Transverse colon (tissue), 4 donors: ENCODE measurements at regions not wholly inside any gene's neighbourhood (a gene's known extent, or its start where the extent isn't known, plus 50 kb on each side); places are given as distances from the start of the nearest gene placed in this dataset.
"Not testable (repeated sequence)": the region's sequence is repeated elsewhere in the genome, so short reads cannot be mapped to it uniquely, and the experiment has no call there.

Source experiments
- DNase-seq: peaks from one replicate; pipeline ENCODE4 v3.0.0-alpha.2; 2019
- H3K27ac ChIP-seq, 4 donors: fragments of 200-600 bp; sonication (generic); 2 replicates each; pipeline ENCODE4 v1.5.1; 2016 to 2018; ENCODE audit warnings: inconsistent platforms in 4 of 4
- H3K27me3 ChIP-seq: fragments of 200-600 bp; sonication (generic); 2 replicates; pipeline ENCODE4 v1.5.1; 2017; ENCODE audit warnings: inconsistent platforms
- H3K36me3 ChIP-seq, 4 donors: fragments of 200-600 bp; sonication (generic); 2 replicates each; pipeline ENCODE4 v1.5.1; 2017 to 2019; ENCODE audit warnings: inconsistent platforms in 4 of 4
- H3K4me1 ChIP-seq, 4 donors: fragments of 200-600 bp; sonication (generic); 2 replicates each; pipeline ENCODE4 v1.5.1; 2017 to 2020; ENCODE audit warnings: inconsistent platforms in 4 of 4
- H3K4me3 ChIP-seq, 4 donors: fragments of 200-600 bp; sonication (generic); 1 replicate in 1 of 4; 2 replicates in 3 of 4; pipeline versions ENCODE4 v1.5.1 to v1.6.1; 2017 to 2019; ENCODE audit warnings: inconsistent platforms in 4 of 4
- H3K9me3 ChIP-seq, 2 donors: fragments of 200-600 bp; sonication (generic); 2 replicates each; pipeline ENCODE4 v1.5.1; 2017 to 2019; ENCODE audit warnings: inconsistent platforms in 2 of 2
- CTCF ChIP-seq, 5 experiments: fragments of 200-600 bp in 3 of 5; fragments of 450-650 bp in 2 of 5; sonication (generic) in 3 of 5; IDR thresholded peaks; 1 replicate in 2 of 5; 2 replicates in 3 of 5; pipeline ENCODE4 v1.5.1; 2016 to 2017; ENCODE audit warnings: antibody characterized with exemption in 5 of 5, inconsistent platforms in 3 of 5, mild to moderate bottlenecking in 2 of 5, moderate library complexity in 1 of 5
- EP300 ChIP-seq: sonication (generic); formaldehyde crosslinking; IDR thresholded peaks from one replicate; pipeline ENCODE4 v1.6.1; 2017; ENCODE audit warnings: antibody characterized with exemption, low read depth
- POLR2A ChIP-seq: fragments of 450-650 bp; IDR thresholded peaks from one replicate; pipeline ENCODE4 v1.6.1; 2016; ENCODE audit warnings: antibody characterized with exemption, mild to moderate bottlenecking, moderate library complexity
- POLR2AphosphoS5 ChIP-seq, 3 donors: sonication (generic); formaldehyde crosslinking; IDR thresholded peaks; one replicate each; pipeline ENCODE4 v1.6.1; 2016; ENCODE audit warnings: antibody characterized with exemption in 3 of 3
- WGBS, 2 donors: methylation state at CpG; one replicate each; pipeline ENCODE4 v1.1.5; 2018; ENCODE audit warnings: low coverage in 1 of 2; 5-methylcytosine and 5-hydroxymethylcytosine counted together
- in situ Hi-C, 4 donors: fragments of 200-750 bp; cut with MboI; loops; one replicate each; pipeline versions ENCODE4 v1.15.0 to v1.15.1; 2017; ENCODE audit warnings: low sequenced_read_pairs in 3 of 4, low pct_ligation_motif_present in 1 of 4, low pct_unique_long_range_greater_than_20kb in 1 of 4
- intact Hi-C: fragments of 100-400 bp; cut with DNase I; formaldehyde crosslinking; loops from one replicate; pipeline ENCODE4 v1.15.1; 2023; ENCODE audit warnings: low total_unique reads

DNA sequence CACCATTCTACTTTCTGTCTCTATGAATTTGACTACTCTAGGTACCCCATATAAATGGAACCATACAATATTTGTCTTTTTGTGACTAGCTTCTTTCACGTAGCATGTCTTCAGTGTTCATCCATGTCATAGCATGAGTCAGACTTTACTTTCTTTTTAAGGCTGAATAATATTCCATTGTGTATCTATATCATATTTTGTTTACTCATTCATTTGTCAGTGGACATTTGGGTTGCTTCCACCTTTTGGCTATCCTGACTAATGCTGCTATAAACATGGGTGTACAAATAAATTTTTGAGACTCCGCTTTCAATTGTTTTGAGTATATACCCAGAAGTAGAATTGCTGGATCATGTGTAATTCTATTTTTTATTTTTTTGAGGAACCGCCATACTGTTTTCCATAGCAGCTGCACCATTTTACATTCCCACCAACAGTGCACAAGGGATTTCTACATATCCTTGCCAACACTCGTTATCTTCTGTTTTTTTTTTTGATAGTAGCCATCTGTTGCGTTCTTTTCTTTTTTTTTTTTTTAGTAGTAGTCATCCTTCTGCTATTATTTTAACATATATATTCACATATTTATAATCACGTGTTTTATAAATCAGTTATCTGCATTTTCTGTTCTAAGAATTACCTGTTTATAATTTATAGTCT lies 158.0 kb upstream of the MED14 start:
- Histone ChIP-seq H3K4me3 (no peak overlapping the region), H3K36me3 (no peaks in the 10 kb centered on the region), H3K27ac (no peak overlapping the region), H3K4me1 (no peaks in the 10 kb centered on the region), H3K9me3 (no peaks in the 10 kb centered on the region), H3K27me3 (no peaks in the 10 kb centered on the region)
- DNase-seq: no peak
- in situ Hi-C loops (loop anchor here in 2 of 4 donors (25.0 kb wide), 1 partner anchor 219 kb away; no protein-coding TSS in a partner anchor), intact Hi-C loops (loop anchor here (10.0 kb wide), 1 partner anchor 1289 kb away; no protein-coding TSS in a partner anchor)
- no peak for TF ChIP-seq CTCF (IDR thresholded peaks at IDR 0.05)
- no peak for TF ChIP-seq EP300
- TF ChIP-seq POLR2A: no peak
- no peak for TF ChIP-seq POLR2AphosphoS5 (IDR thresholded peaks at IDR 0.05)
- 67 to 90% methylated on average over 4 to 6 of the region's 6 CpGs for WGBS, 2 donors

DNA sequence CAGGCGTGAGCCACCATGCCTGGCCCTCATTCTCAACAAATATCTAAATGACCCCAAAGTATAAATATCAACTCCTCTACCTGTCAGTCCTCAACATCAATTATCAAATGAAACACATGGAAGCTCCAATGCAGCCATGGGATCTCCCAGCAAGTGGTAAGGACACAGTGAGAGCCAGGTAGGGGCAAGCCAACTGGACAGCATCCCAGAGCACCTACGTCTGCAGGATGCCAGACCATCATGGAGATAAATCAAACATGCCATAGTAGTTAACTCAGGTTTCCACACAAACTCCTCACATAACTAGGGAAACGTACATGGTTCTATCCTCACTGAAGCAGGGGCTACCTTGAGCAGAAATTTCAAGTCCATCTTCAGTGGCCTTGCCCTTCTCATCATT lies 159.9 kb upstream of the MED14 start:
- H3K27me3 ChIP-seq: no peaks in the 10 kb centered on the region
- H3K4me1 ChIP-seq: no peaks in the 10 kb centered on the region
- no peak overlapping the region for H3K4me3 ChIP-seq
- DNase-seq: no peak
- H3K36me3 ChIP-seq: no peaks in the 10 kb centered on the region
- no peak for TF ChIP-seq POLR2A
- TF ChIP-seq POLR2AphosphoS5 (IDR thresholded peaks at IDR 0.05): no peak
- no peak for TF ChIP-seq CTCF (IDR thresholded peaks at IDR 0.05)
- TF ChIP-seq EP300: no peak
- intact Hi-C loops: loop anchor here (10.0 kb wide), 1 partner anchor 1290 kb away; no protein-coding TSS in a partner anchor
- H3K9me3 ChIP-seq: no peaks in the 10 kb centered on the region
- in situ Hi-C loops: loop anchor here in 2 of 4 donors (25.0 kb wide), 1 partner anchor 217 kb away; no protein-coding TSS in a partner anchor
- WGBS, 2 donors: 78% methylated on average over 3 of the region's 3 CpGs; no CpG with 5 or more reads in 1 of the 2 donors
- no peak overlapping the region for H3K27ac ChIP-seq

DNA sequence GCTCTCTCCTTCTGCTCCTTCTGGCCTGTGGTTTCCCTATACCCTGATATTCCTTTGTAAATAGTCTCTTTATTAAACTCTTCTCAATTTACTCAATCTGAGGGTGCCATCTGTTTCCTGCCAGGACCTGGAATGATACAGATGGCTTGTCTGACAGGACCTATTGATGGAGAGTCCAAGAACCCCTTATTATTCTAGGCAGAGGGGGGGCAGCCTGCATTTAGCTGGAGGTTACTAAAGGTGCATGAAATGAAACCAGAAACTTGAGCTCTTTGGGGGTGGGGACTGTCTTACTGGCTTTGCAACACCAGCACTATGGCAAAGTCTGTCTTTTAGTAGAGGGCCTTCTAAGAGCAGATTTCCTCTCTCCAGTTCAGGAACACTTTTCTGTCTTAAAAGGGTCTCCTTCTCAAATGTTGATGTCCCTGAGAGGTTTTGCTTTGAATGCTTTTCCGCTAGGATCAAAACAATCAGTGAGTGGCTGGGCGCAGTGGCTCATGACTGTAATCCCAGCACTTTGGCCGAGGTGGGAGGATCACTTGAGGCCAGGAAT lies 162.5 kb upstream of the MED14 start:
- WGBS, 2 donors: 81% methylated on average over 3 of the region's 3 CpGs; no CpG with 5 or more reads in 1 of the 2 donors
- no peak for DNase-seq
- no peak for TF ChIP-seq POLR2A
- no peak for TF ChIP-seq POLR2AphosphoS5 (IDR thresholded peaks at IDR 0.05)
- no peak for TF ChIP-seq EP300
- TF ChIP-seq CTCF (IDR thresholded peaks at IDR 0.05): no peak
- Histone ChIP-seq H3K4me3 (no peak overlapping the region), H3K4me1 (no peaks in the 10 kb centered on the region), H3K36me3 (no peaks in the 10 kb centered on the region), H3K27ac (no peak overlapping the region), H3K9me3 (no peaks in the 10 kb centered on the region), H3K27me3 (no peaks in the 10 kb centered on the region)
- intact Hi-C loops: loop anchor here (10.0 kb wide), 1 partner anchor 1293 kb away; no protein-coding TSS in a partner anchor
- in situ Hi-C loops: loop anchor here in 2 of 4 donors (25.0 kb wide), 1 partner anchor 215 kb away; no protein-coding TSS in a partner anchor

GRCh38 chrX:40904739-40905138 lies 169.4 kb upstream of the MED14 start:
- H3K9me3 ChIP-seq, H3K36me3 ChIP-seq, H3K27ac ChIP-seq, DNase-seq, in situ Hi-C loops, H3K4me1 ChIP-seq, H3K27me3 ChIP-seq, intact Hi-C loops, H3K4me3 ChIP-seq: not testable (repeated sequence)
